ENCODE measurements at regions not wholly inside any gene's neighbourhood (a gene's known extent, or its start where the extent isn't known, plus 50 kb on each side); places are given as distances from the start of the nearest gene placed in this dataset.
A peak's percentile ranks its signal among the peaks of the same experiment; 100 is the strongest.
"Not testable (repeated sequence)": the region's sequence is repeated elsewhere in the genome, so short reads cannot be mapped to it uniquely, and the experiment has no call there.

DNA sequence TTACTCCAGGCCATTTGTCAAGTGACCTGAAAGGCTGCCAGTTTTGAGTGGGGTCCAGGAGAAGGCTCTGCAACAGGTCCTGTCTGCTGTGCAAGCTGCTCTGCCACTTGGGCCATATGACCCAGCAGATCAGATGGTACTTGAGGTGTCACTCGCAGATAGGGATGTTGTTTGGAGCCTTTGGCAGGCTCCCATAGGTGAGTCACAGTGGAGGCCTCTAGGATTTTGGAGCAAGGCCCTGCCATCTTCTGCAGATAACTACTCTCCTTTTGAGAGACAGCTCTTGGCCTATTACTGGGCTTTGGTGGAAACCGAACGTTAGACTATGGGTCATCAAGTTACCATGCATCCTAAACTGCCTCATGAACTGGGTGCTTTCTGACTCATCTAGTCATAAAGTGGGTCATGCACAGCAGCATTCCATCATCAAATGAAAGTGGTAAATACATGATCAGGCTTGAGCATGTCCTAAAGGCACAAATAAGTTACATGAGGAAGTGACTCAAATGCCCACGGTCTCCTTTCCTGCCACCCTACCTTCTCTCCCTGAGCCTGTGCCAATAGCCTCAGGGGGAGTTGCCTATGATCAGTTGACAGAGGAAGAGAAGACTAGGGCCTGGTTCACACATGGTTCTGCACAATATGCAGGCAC is 87.0 kb upstream of the RANBP6 start:
- DNase-seq, result not testable (repeated sequence)

DNA sequence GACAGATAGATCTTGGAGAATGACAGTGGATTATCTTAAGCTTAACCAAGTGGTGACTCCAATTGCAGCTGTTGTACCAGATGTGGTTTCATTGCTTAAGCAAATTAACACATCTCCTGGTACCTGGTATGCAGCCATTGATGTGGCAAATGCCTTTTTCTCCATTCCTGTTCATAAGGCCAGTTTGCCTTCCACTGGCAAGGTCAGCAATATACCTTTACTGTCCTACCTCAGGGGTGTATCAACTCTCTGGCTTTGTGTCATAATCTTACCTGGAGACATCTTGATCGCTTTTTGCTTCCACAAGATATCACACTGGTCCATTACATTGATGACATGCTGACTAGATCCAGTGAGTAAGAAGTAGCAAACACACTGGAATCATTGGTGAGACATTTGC is 86.3 kb upstream of the RANBP6 start:
- DNase-seq, result not testable (repeated sequence)

DNA sequence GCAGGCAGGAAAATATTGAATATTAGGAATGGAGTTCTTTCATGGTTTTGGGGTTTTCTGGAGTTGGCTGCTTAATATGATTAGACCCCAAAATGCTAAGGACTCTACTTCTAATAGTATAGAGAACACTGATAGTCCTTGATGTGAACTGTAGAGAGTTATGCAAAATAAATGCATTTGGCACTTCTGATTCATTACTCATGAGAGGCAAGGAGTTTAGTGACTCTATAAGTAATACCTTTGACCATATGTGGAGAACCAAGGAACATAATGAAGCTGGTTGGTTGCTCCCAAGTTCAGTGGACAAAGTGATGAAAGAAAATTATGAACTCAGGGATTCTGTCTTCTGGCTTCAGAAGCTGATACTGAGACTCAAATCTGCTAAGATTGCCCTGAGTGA is 83.9 kb upstream of the RANBP6 start:
- DNase-seq, result not testable (repeated sequence)

DNA sequence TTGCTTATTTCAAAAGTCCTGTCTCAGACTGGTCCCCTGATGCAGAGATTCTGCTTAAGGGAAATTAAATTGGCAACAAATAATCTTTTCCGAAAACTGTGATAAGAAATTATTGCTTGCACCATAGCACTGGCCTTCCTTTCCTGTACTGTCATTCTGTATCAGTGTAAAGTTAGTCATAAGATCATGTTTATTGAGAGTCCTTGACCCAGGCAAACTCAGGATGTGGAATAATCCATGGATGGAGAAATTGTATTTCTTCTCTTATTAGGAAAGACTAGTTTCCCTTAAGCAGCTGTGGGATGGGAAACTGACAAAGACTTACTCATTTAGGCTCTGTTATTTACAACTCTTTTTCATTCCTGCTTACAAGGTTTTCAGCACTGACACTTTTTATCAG is 83.0 kb upstream of the RANBP6 start:
- no peak for DNase-seq

DNA sequence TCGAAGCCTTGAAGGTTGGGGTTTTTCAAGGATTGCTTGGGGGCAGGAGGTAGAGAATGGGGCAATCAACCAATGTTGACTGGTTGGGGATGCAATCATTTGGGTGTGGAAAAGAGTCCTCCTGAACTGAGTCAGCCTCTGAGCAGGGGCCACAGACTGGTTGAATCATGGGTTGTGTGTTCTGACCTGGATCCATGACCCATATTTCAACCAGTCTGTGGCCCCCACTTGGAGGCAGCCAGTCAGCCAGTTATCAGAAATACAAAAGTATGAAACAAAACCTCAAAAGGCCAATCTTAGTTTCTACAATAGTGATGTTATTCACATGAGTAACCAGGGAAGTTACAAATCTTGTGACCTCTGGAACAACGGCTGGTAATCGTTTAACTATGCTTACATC is 81.4 kb upstream of the RANBP6 start:
- DNase-seq, result no peak

DNA sequence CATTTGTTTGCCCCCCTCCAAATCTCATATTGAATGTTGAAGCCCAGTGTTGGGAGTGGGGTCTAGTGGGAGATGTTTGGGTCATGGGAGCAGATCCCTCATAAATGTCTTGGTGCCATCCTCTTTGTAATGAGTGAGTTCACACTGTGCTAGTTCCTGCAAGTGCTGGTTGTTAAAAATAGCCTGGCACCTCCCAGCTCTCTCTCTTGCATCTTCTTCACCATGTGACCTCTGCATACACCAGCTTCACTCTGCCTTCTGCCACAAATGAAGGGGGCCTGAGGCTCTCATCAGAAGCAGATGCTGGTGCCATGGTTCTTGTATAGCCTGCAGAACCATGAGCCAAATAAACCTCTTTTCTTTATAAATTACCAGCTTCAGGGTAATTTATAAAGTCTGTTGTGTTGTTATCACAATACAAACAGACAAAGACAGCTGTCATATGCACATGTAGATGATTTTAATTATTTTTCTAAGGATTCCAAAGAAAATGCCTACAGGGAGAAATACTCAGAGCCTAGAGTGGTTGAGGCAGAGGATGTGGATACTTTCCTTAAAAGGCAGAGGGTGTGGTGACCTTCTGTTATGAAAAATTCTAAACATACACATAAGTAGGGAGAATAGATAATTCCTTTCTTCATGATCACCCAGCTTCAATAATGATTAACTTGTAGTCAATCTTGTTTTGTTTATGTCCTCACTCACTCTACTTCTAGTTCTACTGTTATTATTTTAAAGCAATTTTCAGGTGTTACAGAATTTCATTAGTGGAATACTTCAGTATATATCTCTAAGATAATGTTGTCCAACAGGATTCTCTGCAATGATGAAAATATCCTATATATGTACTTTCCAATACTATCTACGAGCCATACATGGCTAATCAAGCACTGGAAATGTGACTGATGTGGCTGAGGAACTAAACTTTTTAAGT is 75.1 kb upstream of the RANBP6 start:
- DNase-seq, result no peak

DNA sequence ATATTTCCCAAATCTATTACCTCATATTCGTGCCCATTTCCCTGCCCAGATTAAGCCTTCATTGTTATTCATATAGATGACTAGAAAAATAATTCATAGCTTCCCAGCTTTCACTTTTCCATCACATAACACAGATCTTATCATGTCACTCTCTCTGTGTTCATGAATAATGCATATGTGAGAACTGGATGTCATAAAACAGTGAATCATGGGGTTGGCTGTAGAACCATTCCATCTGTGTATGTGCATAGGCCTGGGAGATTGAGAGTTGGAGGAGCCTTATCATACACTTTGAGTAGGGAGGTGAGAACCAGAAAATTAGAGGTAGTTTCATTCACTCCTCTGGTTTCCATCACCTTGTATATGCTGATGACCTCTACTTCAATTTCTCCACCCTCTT is 73.9 kb upstream of the RANBP6 start:
- no peak for DNase-seq

DNA sequence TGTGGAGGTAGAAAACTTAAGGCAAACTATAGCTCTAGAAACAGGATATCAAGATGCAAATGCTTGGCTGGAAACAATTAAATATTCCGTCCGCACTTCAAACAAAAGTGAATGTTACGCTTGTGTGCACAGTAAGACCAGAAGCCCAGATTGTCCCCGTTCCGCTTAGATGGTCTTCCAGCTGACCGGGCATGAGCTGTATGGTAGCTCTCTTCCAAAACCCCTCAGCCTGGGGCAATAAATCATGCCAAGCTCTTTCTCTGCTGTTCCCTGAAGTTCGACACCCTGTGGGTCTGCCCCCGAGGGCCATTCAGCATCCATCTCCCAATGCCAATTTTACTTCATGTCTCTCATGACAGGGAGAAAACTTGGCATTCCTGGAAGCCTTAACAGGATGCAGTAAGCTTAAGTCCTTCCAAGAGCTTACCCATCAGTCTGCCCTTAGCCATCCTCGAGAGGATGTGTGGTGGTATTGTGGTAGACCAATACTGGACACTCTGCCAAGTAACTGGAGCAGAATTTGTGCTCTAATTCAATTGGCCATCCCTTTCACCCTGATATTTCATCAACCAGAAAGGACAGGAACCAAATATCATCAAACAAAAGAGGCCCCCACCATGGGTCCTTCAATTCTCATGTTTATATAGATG is 70.7 kb upstream of the RANBP6 start:
- no peak for DNase-seq

DNA sequence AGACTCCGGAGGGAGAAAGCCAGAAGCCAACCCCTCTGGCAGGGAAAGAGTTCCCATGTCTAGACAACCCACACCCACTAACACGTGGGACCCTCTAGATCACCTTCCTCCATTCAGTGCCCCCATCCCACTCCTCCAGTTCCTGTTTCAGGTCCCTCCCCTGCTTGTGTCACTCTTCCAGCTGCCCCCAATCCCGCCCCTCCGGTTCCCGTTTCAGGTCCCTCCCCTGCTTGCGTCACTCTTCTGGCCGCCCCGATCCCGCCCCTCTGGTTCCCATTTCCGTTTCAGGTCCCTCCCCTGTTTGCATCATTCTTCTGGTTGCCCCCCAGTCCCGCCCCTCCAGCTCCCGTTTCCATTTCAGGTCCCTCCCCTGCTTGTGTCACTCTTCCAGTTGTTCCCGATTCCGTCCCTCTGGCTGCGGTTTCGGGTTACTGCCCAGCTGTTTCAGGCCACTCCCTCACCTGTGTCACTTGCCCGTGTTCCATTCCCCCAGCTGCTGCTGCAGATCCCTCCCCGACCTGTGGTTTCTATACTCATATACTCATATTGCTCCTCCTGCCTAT is 64.8 kb upstream of the RANBP6 start:
- DNase-seq, result peak; percentile 27 to 70 (median 42)

DNA sequence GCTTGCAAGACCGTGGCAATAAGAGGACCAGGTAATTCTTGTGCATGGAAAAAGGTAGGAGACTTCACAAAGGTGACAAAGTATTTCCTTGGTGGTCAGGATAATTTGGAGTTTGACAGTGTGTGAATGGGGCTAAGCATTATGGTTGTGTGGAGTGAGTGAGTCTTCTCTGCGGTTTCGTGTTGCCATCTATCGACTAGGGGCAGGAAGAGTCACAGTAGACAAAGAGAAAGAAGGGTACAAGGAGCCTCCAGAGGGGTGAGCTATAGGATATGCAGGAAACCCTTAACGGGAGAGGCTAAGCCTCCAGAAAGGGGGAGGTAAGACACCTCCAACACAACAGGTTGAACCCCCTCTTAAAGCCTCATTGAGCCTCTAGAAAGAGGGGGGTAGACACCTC is 64.0 kb upstream of the RANBP6 start:
- DNase-seq, result no peak

DNA sequence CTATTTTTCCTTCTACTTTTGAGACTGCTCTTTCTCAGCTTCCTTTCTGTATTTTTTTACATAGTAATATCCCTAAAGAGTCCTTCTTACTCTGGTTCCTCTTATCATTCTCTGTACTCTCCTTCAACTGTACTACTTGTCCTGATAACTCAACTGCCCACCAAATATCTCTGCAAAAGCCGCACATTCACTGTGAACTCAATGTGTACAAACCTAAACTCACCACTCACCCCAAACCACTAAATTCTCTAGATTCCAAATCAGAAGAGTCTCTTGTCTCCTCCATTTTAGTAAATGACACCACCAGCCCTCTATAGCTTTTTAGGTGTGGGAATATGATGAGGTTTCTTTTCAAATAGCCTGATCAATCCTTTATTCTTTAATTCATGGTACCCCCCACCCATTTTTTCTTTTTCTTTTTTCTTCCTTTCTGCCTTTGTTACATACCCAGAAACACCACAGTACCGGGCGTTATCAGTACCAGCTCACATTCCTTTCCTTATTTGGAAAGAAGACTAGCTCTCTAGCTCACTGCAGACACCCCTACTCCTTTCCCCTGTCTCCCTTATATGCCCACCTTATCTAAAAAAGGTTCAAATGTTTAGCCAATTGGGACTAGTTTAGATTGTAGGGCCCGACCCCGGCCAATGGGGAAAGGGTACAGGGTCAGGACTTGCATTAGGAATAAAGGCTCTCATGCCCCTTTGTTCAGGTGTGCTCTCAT is 63.1 kb upstream of the RANBP6 start:
- DNase-seq, result no peak

DNA sequence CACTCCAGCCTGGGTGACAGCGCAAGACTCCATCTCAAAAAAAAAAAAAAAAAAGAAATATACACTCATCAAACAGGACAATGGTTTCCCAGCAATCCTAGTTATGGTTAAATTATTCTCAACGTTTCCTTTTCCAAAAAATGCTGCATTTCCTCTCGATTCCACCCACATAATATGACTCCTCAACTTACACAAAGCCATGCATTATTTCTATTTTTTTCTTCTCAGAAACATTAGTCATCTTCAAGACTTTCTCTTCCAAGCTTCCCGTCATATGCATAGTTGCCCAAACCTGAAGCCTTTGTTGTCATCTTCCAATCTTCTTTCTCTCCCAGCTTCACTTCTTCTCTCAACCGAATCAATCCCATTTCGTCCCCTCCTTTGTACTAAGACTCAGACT is 61.4 kb upstream of the RANBP6 start:
- DNase-seq, result no peak

DNA sequence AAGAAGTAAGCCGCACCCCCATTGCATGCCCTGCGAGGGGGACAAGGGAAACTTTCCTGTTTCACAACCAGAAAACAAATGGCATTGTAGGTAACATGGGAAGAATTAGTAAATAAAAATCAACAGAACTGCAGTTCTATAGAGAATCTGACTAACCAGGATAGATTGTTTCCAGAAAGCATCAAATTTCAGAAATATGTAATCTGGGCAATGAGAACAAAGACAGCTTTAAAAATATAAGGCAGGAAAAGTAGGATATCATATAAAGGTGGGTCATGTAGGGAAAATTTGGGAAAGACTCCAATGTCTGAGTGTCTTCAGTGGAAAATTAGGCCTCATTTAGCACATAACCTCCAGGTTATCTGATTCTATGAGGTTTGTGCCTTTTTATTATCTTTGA is 58.3 kb upstream of the RANBP6 start:
- DNase-seq, result no peak

DNA sequence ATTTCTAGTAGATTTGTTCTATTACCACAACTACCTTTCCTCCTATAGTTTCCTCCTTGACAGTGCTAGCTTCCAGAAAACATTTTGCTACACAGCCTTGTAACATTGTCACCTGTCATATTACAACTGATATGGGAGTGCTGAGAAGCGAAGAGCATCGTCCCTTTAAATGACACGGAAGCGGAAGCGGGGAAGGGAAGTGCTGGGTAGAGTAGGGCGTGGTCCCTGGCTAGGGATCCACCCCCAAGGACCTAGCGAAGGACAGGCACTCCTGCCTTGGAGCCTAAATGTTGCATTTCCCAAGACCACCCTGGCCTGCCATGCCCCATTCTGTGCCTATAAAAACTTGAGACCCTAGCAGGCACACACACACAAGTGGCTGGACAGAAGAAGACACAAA is 57.4 kb upstream of the RANBP6 start:
- DNase-seq, result no peak

DNA sequence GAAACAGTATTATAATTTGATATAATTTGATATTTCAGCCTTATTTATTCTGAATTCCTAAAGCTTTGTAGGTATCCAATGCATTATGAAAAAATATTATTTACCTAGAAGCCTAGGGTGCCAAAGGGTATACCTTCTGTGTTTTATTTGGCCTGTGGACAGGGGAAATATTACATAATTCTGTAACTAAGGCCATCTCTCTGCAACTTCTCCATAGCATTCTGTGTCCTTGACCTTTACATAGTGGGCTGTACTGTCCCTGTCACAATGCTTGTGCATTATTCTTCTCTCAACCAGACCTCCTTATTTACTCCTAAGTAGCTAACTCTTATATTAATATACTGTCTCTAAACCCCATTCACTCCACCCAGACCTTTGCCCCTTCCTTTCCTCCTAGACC is 57.0 kb upstream of the RANBP6 start:
- no peak for DNase-seq

DNA sequence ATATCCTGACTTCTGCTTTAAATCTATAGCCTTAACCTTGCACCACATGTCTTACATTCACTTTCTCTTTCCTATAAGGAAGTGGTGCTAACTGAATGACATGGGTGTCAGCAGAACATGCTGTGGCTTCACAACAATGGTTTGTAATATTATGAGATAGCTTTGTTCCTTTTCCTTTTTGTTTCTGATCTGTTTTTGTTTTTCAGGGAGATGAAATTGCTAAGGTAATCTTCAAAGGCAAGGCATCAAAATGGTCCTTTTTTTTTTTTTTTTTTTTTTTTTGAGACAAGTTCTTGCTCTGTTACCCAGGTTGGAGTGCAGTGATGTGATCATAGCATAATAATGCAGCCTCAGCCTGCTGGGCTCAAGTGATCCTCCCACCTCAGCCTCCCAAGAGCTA is 53.6 kb upstream of the RANBP6 start:
- DNase-seq, result peak in 4 of 6 experiments; percentile 1 to 64 (median 58)

DNA sequence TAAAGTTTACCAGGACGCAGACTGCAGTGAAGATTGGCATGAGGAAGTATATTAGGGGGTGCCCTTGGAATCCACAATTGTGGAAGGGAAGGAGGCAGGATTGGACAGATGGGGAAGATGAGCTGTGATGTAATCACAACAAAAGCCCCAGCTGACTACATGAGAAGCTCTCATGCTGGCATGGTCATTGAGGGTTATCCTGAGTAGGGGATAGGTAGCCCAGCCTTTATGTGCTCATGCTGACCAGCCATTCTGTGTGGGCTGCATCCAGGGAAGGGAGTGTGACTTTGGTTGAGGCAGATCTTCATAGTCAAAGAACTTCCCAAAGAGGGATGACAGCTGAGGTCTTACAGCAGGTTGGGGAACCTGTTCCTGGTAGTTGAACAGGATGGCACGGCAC is 52.0 kb upstream of the RANBP6 start:
- DNase-seq, result no peak
